ENCODE measurements at regions not wholly inside any gene's neighbourhood (a gene's known extent, or its start where the extent isn't known, plus 50 kb on each side); places are given as distances from the start of the nearest gene placed in this dataset.

- TF ChIP-seq RNF2 (IDR thresholded peaks at IDR 0.05; ENCODE audit: borderline replicate concordance, low read depth, low read length, missing control alignments, poor library complexity, severe bottlenecking) = peak; percentile 87
- no peak for TF ChIP-seq CHD7 (IDR thresholded peaks at IDR 0.05; ENCODE audit: insufficient replicate concordance, low read length)
- no peak for TF ChIP-seq TBP (IDR thresholded peaks at IDR 0.05; ENCODE audit: low read depth, low read length)
- TF ChIP-seq BRCA1 (IDR thresholded peaks at IDR 0.05; ENCODE audit: low read depth, low read length) = no peak
- no peak for TF ChIP-seq ATF3 (IDR thresholded peaks at IDR 0.05; ENCODE audit: insufficient read depth, low read depth, low read length)
- no peak for TF ChIP-seq RFX5 (IDR thresholded peaks at IDR 0.05; ENCODE audit: borderline replicate concordance, low read depth, low read length)
- TF ChIP-seq E2F6 (IDR thresholded peaks at IDR 0.05) = no peak
- no peak for TF ChIP-seq YY1 (IDR thresholded peaks at IDR 0.05; ENCODE audit: low read depth, low read length)
- no peak for TF ChIP-seq BACH1 (IDR thresholded peaks at IDR 0.05; ENCODE audit: low read length)
- TF ChIP-seq RBBP5 (IDR thresholded peaks at IDR 0.05; ENCODE audit: borderline replicate concordance, low read depth, low read length) = no peak; the same call in 1 of the 2 replicates
These were observed 55.6 kb upstream of the NKAP start (continued) for GRCh38 chrX:119999087-119999634.

Data from H1 (cell line).